ENCODE measurements at regions not wholly inside any gene's neighbourhood (a gene's known extent, or its start where the extent isn't known, plus 50 kb on each side); places are given as distances from the start of the nearest gene placed in this dataset.

DNA sequence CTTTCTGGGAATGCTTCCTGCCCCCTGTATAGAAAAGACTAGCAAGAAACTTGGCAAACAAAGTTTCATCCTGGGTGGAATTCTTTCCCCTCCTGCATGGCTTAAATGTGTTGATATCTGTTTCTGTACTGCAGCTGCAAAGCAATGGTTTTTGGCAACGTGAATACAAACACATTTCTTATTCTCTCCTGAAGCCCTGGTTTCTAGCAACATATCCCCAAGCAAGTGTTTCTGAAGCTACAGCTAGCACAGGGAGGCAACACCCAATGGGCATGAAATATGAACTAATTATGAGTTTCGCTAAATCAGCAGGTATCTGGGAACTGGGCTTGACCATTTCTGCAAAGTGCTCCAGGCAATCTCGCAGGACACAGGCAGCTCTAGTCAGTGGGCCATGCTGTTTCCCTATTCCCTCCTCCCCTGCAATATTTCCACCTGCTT lies 392.3 kb upstream of the TMPO start:
- H3K9ac ChIP-seq (ENCODE audit: low read depth, low read length) = no peak overlapping the region
- H3K36me3 ChIP-seq (ENCODE audit: insufficient read depth, low read length) = no peaks in the 10 kb centered on the region
- H3K9me3 ChIP-seq (ENCODE audit: control insufficient read depth, insufficient read depth, low read length) = no peaks in the 10 kb centered on the region
- H3K4me1 ChIP-seq (ENCODE audit: insufficient read depth, low read length) = no peaks in the 10 kb centered on the region

DNA sequence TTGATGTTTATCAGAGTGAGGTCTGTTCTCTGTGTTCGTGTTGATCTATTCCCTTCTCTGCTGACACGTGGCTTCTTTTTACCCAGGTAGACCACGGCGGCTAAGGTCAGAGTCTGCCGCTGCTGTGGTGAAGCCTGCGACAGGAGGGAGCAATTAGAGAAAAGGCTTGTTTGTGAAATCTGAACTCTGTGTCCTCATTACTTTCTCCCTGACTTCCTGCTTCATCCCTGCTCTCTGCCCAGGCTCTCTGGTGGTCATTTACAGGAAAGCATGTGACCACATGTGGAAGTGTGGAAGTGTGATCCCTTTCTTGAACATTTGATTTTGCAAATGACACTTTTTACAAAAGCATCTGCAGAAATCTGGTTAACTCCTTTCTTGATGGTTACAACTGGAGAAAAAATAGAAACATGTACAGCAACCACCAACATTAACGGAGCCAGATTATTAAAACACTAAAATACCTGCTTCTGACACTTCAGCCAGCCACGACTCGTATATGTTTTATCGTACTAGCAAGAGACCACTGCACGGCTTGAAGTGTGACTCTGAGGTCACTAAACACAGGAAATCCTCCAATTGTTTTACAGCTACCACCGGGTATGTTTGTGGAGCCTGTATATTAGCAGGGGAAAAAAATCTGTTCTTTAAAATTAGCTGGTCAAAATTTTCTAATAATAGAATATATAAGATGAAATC lies 388.6 kb upstream of the TMPO start:
- no peaks in the 10 kb centered on the region for H3K4me1 ChIP-seq (ENCODE audit: insufficient read depth, low read length)

DNA sequence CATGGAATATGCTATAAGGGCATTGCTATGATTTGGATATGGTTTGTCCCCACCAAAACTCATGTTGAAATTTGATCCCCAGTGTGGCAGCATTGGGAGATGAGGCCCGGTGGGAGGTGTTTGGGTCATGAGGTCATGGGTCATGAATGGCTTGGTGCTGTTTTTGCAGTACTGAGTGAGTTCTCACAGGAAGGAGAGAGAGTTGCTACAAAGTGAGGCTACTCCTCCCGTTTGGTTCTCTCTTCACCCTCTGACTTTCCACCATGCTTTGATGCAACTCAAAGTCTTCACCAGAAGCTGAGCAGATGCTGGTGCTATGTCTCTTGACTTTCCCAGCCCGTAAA lies 388.1 kb upstream of the TMPO start:
- no peaks in the 10 kb centered on the region for H3K9me3 ChIP-seq (ENCODE audit: control insufficient read depth, insufficient read depth, low read length)
- no peaks in the 10 kb centered on the region for H3K4me1 ChIP-seq (ENCODE audit: insufficient read depth, low read length)
- H3K36me3 ChIP-seq (ENCODE audit: insufficient read depth, low read length) = no peaks in the 10 kb centered on the region
- H3K9ac ChIP-seq (ENCODE audit: low read depth, low read length) = no peak overlapping the region

More for the DNA sequence above, 388.6 kb upstream of the TMPO start:
- H3K9me3 ChIP-seq (ENCODE audit: control insufficient read depth, insufficient read depth, low read length) = no peaks in the 10 kb centered on the region
- no peaks in the 10 kb centered on the region for H3K36me3 ChIP-seq (ENCODE audit: insufficient read depth, low read length)
- H3K9ac ChIP-seq (ENCODE audit: low read depth, low read length) = no peak overlapping the region

DNA sequence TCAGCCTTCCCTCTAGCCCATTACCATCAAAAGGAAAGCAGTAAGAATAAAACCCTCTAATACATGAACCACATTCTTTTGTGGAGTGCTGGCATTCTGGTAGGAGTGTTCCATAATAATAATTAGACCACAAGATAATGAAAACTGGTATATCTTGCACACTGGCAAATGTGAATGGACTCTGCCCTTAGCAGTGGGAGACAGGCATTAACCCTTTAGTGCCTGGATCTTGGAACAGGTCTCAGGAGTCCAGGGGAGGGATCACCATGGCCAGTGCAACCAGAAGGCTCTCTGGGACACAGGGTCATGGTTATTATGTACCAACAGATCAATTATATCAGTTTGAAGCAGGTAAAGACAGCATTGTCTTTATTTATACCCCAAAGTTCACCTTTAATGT lies 387.5 kb upstream of the TMPO start:
- Histone ChIP-seq H3K4me1 (ENCODE audit: insufficient read depth, low read length) (no peaks in the 10 kb centered on the region), H3K36me3 (ENCODE audit: insufficient read depth, low read length) (no peaks in the 10 kb centered on the region), H3K9me3 (ENCODE audit: control insufficient read depth, insufficient read depth, low read length) (no peaks in the 10 kb centered on the region), H3K9ac (ENCODE audit: low read depth, low read length) (no peak overlapping the region)

DNA sequence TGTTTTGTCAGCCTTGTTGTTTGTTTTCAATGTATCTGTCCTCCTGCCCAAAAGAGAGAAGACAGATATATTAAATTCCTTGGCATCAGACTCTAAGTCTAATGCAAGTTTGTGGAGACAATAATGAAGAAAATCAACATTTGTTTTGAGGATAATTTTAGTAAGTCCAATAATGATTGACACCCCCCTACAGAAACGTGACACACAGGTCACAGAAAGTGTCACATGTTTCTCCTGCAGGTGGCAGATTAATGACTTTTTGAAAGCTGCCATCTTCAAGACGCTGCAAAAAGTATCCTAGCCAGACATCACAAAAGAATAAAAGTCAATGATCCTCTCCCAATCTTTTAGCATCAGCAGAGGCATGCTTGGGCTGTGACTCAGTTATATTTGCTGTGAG lies 378.8 kb upstream of the TMPO start:
- Histone ChIP-seq H3K9me3 (ENCODE audit: control insufficient read depth, insufficient read depth, low read length) (no peaks in the 10 kb centered on the region), H3K36me3 (ENCODE audit: insufficient read depth, low read length) (no peaks in the 10 kb centered on the region), H3K9ac (ENCODE audit: low read depth, low read length) (no peak overlapping the region), H3K4me1 (ENCODE audit: insufficient read depth, low read length) (peaks cover 10% of the 10 kb centered on the region; the same call in 1 of the 2 replicates)

DNA sequence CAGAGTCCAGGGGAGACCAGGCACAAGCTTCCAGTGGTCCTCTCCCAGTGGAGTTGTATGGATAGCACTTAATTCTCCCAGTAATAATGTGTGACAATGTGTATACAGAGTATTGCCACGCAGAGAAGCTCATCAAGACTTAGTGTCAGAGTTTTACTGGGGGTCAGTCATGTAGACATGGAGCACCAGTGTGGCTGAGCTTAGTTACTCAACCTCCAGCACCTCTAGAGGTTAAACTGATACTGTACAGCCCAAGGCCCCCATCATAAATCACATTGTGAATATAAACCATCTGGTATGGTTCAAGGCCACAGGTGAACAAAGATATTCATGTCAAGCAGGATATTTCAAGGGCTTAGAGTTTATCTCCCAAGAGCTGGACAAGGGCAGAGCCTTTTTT lies 378.1 kb upstream of the TMPO start:
- Histone ChIP-seq H3K9me3 (ENCODE audit: control insufficient read depth, insufficient read depth, low read length) (no peaks in the 10 kb centered on the region), H3K36me3 (ENCODE audit: insufficient read depth, low read length) (no peaks in the 10 kb centered on the region), H3K9ac (ENCODE audit: low read depth, low read length) (no peak overlapping the region), H3K4me1 (ENCODE audit: insufficient read depth, low read length) (peaks cover 10% of the 10 kb centered on the region; the same call in 1 of the 2 replicates)

DNA sequence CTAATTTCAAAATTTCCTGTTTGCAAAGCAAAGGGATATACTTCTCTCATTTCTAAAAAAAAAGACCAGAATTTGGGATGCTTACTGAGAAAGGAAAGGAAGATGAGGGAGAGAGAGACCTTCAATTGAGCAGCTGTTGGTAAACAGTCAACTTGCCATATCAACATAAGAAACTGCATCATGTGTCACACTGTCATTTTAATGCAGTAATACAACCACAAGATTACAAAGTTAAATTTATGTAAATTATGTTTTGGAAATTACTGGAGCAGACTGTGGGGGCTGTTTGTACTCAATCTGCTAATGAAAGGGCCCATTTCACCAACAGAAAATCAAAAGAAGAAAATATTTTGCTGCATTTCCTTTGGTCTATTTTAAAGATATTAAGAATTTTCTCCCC lies 370.4 kb upstream of the TMPO start:
- Histone ChIP-seq H3K4me1 (ENCODE audit: insufficient read depth, low read length) (no peaks in the 10 kb centered on the region), H3K9ac (ENCODE audit: low read depth, low read length) (no peak overlapping the region), H3K9me3 (ENCODE audit: control insufficient read depth, insufficient read depth, low read length) (no peaks in the 10 kb centered on the region), H3K36me3 (ENCODE audit: insufficient read depth, low read length) (no peaks in the 10 kb centered on the region)

DNA sequence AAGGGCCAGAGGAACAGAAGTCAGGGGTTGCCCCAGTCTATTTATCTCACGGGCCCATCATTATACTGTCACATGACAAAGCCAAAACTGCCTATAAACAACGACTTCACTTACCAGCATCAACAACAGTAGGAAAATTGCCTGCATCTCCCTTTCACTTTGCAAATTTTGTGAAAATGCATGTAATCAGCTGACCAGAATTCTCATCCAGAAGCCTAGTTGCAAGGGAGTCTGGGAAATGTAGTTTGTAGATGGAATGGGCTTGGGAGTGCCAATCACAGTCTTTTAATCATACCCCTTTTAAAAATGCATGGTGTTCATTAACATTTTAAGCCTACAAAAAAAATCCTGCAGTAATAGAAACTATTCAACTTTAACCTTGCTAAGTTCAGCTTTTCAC lies 369.3 kb upstream of the TMPO start:
- H3K9me3 ChIP-seq (ENCODE audit: control insufficient read depth, insufficient read depth, low read length) = no peaks in the 10 kb centered on the region
- no peaks in the 10 kb centered on the region for H3K4me1 ChIP-seq (ENCODE audit: insufficient read depth, low read length)
- H3K9ac ChIP-seq (ENCODE audit: low read depth, low read length) = no peak overlapping the region
- H3K36me3 ChIP-seq (ENCODE audit: insufficient read depth, low read length) = no peaks in the 10 kb centered on the region

DNA sequence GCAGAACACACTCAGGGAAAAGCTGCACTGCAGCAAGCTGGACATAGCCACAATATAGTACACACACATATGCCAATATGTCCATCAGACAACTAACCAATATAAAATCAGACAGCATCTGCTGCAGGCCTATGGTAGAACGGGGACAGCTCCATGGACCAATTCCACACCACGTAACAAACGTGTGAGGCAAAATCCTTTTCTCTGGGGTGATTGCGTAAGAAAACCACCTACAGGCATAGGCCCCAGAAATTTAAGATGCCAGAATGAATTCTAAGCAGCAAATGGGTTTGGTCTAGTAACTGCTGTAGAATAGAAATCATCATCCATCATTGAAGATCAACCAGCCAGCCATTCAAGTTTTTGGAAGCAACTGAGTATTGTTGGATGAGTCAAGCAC lies 368.9 kb upstream of the TMPO start:
- Histone ChIP-seq H3K9me3 (ENCODE audit: control insufficient read depth, insufficient read depth, low read length) (no peaks in the 10 kb centered on the region), H3K4me1 (ENCODE audit: insufficient read depth, low read length) (no peaks in the 10 kb centered on the region), H3K36me3 (ENCODE audit: insufficient read depth, low read length) (no peaks in the 10 kb centered on the region), H3K9ac (ENCODE audit: low read depth, low read length) (no peak overlapping the region)

DNA sequence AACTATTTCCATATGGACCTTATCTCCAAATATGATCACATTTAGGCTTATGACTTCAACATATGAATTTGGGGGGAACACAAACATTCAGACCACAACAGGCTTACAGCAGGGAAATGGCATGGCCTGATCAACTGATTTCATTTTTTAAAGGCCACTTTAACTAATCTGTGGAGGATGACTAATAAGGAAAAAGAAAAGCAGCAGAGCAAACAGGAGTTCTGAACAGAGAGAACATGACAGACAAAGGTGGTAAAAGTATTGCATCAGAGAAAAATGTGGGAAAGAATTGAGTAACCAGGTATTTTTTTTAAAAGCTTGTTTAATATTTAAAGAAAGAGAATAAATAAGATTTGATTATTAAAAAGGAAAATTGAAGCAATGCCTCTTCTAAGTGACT lies 366.1 kb upstream of the TMPO start:
- Histone ChIP-seq H3K36me3 (ENCODE audit: insufficient read depth, low read length) (no peaks in the 10 kb centered on the region), H3K9ac (ENCODE audit: low read depth, low read length) (no peak overlapping the region), H3K9me3 (ENCODE audit: control insufficient read depth, insufficient read depth, low read length) (no peaks in the 10 kb centered on the region), H3K4me1 (ENCODE audit: insufficient read depth, low read length) (no peaks in the 10 kb centered on the region)

DNA sequence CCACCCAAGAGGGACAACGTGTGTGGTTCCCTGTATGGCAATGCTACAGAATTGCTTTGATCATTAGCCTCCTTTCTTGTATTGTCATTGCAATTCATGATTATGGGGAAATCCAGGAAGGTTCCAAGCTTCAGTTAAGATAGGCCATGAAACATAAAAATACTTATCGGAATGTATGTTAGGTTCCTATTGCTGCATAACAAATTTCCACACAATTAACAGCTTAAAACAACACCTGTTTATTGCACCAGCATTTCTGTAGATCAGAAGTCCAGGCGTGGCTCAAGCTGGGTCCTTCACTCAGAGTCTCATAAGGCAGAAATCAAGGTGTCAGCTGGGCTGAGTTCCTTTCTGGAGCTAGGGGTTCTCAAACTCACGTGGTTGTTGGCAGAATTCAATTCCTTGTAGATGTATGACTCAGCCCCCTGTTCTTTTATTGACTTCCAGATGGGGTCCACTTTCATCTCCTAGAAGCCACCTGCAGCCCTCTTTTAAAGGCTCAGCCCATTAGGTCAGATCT lies 365.6 kb upstream of the TMPO start:
- H3K36me3 ChIP-seq (ENCODE audit: insufficient read depth, low read length) = no peaks in the 10 kb centered on the region
- H3K9ac ChIP-seq (ENCODE audit: low read depth, low read length) = no peak overlapping the region
- H3K9me3 ChIP-seq (ENCODE audit: control insufficient read depth, insufficient read depth, low read length) = no peaks in the 10 kb centered on the region
- no peaks in the 10 kb centered on the region for H3K4me1 ChIP-seq (ENCODE audit: insufficient read depth, low read length)

DNA sequence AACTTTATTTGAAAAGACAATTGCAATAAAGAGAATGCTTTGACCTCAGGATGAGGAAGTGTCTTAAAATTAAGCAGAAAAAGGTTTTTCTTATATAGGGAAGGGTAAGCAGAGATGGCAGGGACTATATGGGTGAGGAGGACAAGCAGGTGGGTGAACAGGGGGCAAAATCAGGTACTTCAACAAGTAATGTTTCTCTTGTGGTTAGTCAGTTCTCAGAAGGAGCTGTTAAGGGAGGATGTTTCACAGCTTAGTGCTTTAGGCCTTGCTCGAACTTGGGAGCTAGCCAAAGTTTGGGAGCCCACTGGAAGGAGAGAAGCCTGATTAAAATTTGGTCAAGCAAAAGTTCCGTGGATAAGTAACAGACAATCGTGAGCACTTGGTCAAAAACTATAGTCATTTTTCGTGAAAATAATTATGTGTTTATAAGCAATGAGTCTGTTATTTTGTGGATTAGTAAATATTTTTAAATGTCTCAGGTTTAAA lies 364.2 kb upstream of the TMPO start:
- Histone ChIP-seq H3K9me3 (ENCODE audit: control insufficient read depth, insufficient read depth, low read length) (no peaks in the 10 kb centered on the region), H3K9ac (ENCODE audit: low read depth, low read length) (no peak overlapping the region), H3K4me1 (ENCODE audit: insufficient read depth, low read length) (no peaks in the 10 kb centered on the region), H3K36me3 (ENCODE audit: insufficient read depth, low read length) (no peaks in the 10 kb centered on the region)

DNA sequence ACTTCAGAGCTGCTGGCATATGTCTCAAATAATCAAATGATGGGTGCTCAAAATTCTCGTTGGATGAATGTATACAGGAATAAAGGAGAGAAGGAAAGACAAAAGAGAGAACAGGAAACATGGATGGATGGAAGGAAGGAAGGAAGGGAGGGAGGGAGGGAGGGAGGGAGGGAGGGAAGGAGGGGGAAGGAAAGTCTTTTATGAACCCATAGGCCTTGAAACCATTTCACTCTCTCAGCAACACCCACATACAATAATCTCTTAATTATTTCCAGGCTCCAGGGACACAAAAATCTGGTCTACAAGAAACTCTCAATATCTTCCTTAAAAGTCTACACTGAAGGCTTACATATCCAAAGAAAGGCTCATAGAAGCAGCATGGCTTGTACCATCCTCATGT lies 363.4 kb upstream of the TMPO start:
- H3K9me3 ChIP-seq (ENCODE audit: control insufficient read depth, insufficient read depth, low read length) = no peaks in the 10 kb centered on the region
- no peaks in the 10 kb centered on the region for H3K36me3 ChIP-seq (ENCODE audit: insufficient read depth, low read length)
- H3K9ac ChIP-seq (ENCODE audit: low read depth, low read length) = no peak overlapping the region
- no peaks in the 10 kb centered on the region for H3K4me1 ChIP-seq (ENCODE audit: insufficient read depth, low read length)

DNA sequence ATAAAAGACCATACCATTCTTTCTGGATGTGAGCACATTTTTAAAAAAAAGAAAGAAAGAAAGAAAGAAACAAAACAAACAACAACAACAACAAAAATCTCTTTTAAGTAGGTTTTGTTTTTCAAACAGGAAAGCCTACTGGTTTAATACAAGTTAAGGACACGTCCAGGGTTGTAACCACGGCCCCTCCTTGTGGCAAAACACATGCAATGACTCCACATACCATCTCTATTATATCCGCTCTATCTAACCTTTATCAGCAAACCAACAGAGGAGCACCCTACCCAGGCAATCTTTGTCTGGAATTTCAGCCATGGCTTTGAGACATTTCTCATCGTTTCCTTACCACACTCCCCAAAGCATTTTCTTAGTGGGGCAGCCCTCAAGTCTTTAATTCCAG lies 360.5 kb upstream of the TMPO start:
- Histone ChIP-seq H3K9me3 (ENCODE audit: control insufficient read depth, insufficient read depth, low read length) (no peaks in the 10 kb centered on the region), H3K4me1 (ENCODE audit: insufficient read depth, low read length) (no peaks in the 10 kb centered on the region), H3K36me3 (ENCODE audit: insufficient read depth, low read length) (no peaks in the 10 kb centered on the region), H3K9ac (ENCODE audit: low read depth, low read length) (no peak overlapping the region)

DNA sequence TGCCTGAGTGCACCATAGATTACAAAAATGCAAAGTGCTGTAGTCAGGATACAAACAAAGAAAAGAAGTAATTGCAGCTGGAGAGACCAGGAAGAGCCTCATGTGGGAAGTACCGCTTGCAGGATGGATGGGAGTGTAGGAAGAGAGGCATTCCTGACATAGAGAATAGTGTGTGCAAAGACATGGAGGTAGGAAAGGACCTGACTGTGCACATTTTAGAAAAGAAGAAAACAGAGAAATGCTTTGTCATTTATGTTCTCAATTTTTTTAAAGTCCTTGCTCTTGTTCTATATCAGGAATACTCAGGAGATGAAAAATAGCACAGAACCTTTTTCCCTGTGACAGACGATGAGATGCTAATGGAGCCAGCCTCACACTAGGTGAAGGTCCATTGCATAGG lies 358.7 kb upstream of the TMPO start:
- Histone ChIP-seq H3K4me1 (ENCODE audit: insufficient read depth, low read length) (no peaks in the 10 kb centered on the region), H3K36me3 (ENCODE audit: insufficient read depth, low read length) (no peaks in the 10 kb centered on the region), H3K9me3 (ENCODE audit: control insufficient read depth, insufficient read depth, low read length) (no peaks in the 10 kb centered on the region), H3K9ac (ENCODE audit: low read depth, low read length) (no peak overlapping the region)
